ENCODE measurements at regions not wholly inside any gene's neighbourhood (a gene's known extent, or its start where the extent isn't known, plus 50 kb on each side); places are given as distances from the start of the nearest gene placed in this dataset.

- DNase-seq (ENCODE audit: low read depth, low spot score) = no peak
These were observed 348.5 kb downstream of the CXCL12 start for GRCh38 chr10:44036425-44036824.

GRCh38 chr10:44035474-44036197, 349.3 kb downstream of the CXCL12 start:
- no peak for DNase-seq (ENCODE audit: low read depth, low spot score)

- DNase-seq (ENCODE audit: low read depth, low spot score) = no peak
These were observed 350.0 kb downstream of the CXCL12 start for GRCh38 chr10:44034946-44035345.

GRCh38 chr10:44033008-44033407, 351.9 kb downstream of the CXCL12 start:
- DNase-seq (ENCODE audit: low read depth, low spot score) = no peak

GRCh38 chr10:44032216-44032615, 352.7 kb downstream of the CXCL12 start:
- no peak for DNase-seq (ENCODE audit: low read depth, low spot score)

- DNase-seq (ENCODE audit: low read depth, low spot score) = no peak
These were observed 354.2 kb downstream of the CXCL12 start for GRCh38 chr10:44030738-44031137.

- no peak for DNase-seq (ENCODE audit: low read depth, low spot score)
These were observed 354.8 kb downstream of the CXCL12 start for GRCh38 chr10:44030132-44030531.

GRCh38 chr10:44028384-44029137, 356.3 kb downstream of the CXCL12 start:
- no peak for DNase-seq (ENCODE audit: low read depth, low spot score)

- DNase-seq (ENCODE audit: low read depth, low spot score) = no peak
These were observed 360.4 kb downstream of the CXCL12 start for GRCh38 chr10:44024356-44025116.

GRCh38 chr10:44023517-44023916, 361.4 kb downstream of the CXCL12 start:
- no peak for DNase-seq (ENCODE audit: low read depth, low spot score)

- DNase-seq (ENCODE audit: low read depth, low spot score) = no peak
These were observed 362.7 kb downstream of the CXCL12 start for GRCh38 chr10:44022203-44022602.

GRCh38 chr10:44020322-44021111, 364.4 kb downstream of the CXCL12 start:
- no peak for DNase-seq (ENCODE audit: low read depth, low spot score)

- no peak for DNase-seq (ENCODE audit: low read depth, low spot score)
These were observed 367.3 kb downstream of the CXCL12 start for GRCh38 chr10:44017483-44018145.

- DNase-seq (ENCODE audit: low read depth, low spot score) = no peak
These were observed 368.1 kb downstream of the CXCL12 start for GRCh38 chr10:44016589-44017482.

- DNase-seq (ENCODE audit: low read depth, low spot score) = no peak
These were observed 367.2 kb upstream of the ZNF32 start for GRCh38 chr10:44015702-44016500.

GRCh38 chr10:44014644-44015250, 366.1 kb upstream of the ZNF32 start:
- DNase-seq (ENCODE audit: low read depth, low spot score) = no peak

GRCh38 chr10:44013981-44014380, 365.3 kb upstream of the ZNF32 start:
- DNase-seq (ENCODE audit: low read depth, low spot score) = no peak

GRCh38 chr10:44012921-44013320, 364.2 kb upstream of the ZNF32 start:
- no peak for DNase-seq (ENCODE audit: low read depth, low spot score)

- DNase-seq (ENCODE audit: low read depth, low spot score) = no peak
These were observed 362.9 kb upstream of the ZNF32 start for GRCh38 chr10:44011603-44011981.
